IMR-90 (cell line): ENCODE measurements at regions not wholly inside any gene's neighbourhood (a gene's known extent, or its start where the extent isn't known, plus 50 kb on each side); places are given as distances from the start of the nearest gene placed in this dataset.

Experiments
- ATAC-seq: fragments of 200-7000 bp; cut with Tn5 transposase; 2 replicates; pipeline ENCODE4 v1.9.1; 2020; ENCODE audit warnings: low read depth, mild to moderate bottlenecking, moderate library complexity
- BruUV-seq: library from RNA; stranded (reverse); fragments of 400-500 nt; replicated peaks from 2 replicates; lab custom pipeline; 2021; lab: Mats Ljungman, UMichigan
- CTCF ChIA-PET: fragments of 300-600 bp; formaldehyde crosslinking; extraction: SDS; loops from one replicate; lab custom pipeline; 2021; ENCODE audit warnings: antibody characterized with exemption; lab: Yijun Ruan, JAX
- POLR2A ChIA-PET: fragments of 300-600 bp; sonication (Branson Sonifier 250); formaldehyde crosslinking; loops from one replicate; lab custom pipeline; 2022; ENCODE audit warnings: antibody characterized with exemption; ENCODE audit not compliant: unreplicated experiment; lab: Charles Lee
- DNase-seq: peaks from one replicate; pipeline ENCODE4 v3.0.0; 2013
- H2AFZ ChIP-seq: replicated peaks from 2 replicates; pipeline ENCODE3; 2013; ENCODE audit warnings: low read length, mild to moderate bottlenecking; ENCODE audit not compliant: poor library complexity
- H2AK5ac ChIP-seq: 2 replicates; pipeline ENCODE4 v1.6.1; 2013; ENCODE audit warnings: low read depth, low read length, inconsistent platforms
- H2AK9ac ChIP-seq: replicated peaks from 2 replicates; pipeline ENCODE3; 2013; ENCODE audit warnings: mild to moderate bottlenecking, low read depth, low read length, moderate library complexity; ENCODE audit not compliant: poor library complexity
- H2BK120ac ChIP-seq: 2 replicates; pipeline ENCODE4 v1.6.1; 2013; ENCODE audit warnings: low read depth, low read length, inconsistent platforms
- H2BK15ac ChIP-seq: 3 replicates; pipeline ENCODE4 v1.6.1; 2013; ENCODE audit warnings: low read depth, low read length, inconsistent platforms
- H2BK20ac ChIP-seq: 2 replicates; pipeline ENCODE4 v1.6.1; 2013; ENCODE audit warnings: low read depth, mild to moderate bottlenecking, inconsistent platforms, low read length, moderate library complexity
- H2BK5ac ChIP-seq: 2 replicates; pipeline ENCODE4 v1.6.1; 2013; ENCODE audit warnings: mild to moderate bottlenecking, low read depth, low read length, inconsistent platforms; ENCODE audit not compliant: poor library complexity, severe bottlenecking
- H3K14ac ChIP-seq: replicated peaks from 2 replicates; pipeline ENCODE4 v1.6.1; 2013; ENCODE audit warnings: low read depth, low read length, inconsistent platforms
- H3K18ac ChIP-seq: 2 replicates; pipeline ENCODE4 v1.6.1; 2013; ENCODE audit warnings: low read depth, low read length, control low read depth
- H3K23ac ChIP-seq: 2 replicates; pipeline ENCODE4 v1.6.1; 2013; ENCODE audit warnings: low read depth, low read length, inconsistent platforms
- H3K27ac ChIP-seq: 2 replicates; pipeline ENCODE4 v1.5.1; 2013; ENCODE audit warnings: mild to moderate bottlenecking, control low read depth, low read length; ENCODE audit not compliant: insufficient read depth
- H3K27me3 ChIP-seq: 2 replicates; pipeline ENCODE4 v1.6.1; 2013; ENCODE audit warnings: low read length; ENCODE audit not compliant: control insufficient read depth, insufficient read depth
- H3K36me3 ChIP-seq: 2 replicates; pipeline ENCODE4 v1.6.1; 2013; ENCODE audit warnings: low read length, mixed read lengths; ENCODE audit not compliant: control insufficient read depth, insufficient read depth
- H3K4ac ChIP-seq: 2 replicates; pipeline ENCODE4 v1.6.1; 2013; ENCODE audit warnings: low read depth, low read length, inconsistent platforms
- H3K4me1 ChIP-seq: 2 replicates; pipeline ENCODE4 v1.6.1; 2013; ENCODE audit warnings: low read length, mixed read lengths; ENCODE audit not compliant: control insufficient read depth, insufficient read depth
- H3K4me2 ChIP-seq: 2 replicates; pipeline ENCODE4 v1.6.1; 2013; ENCODE audit warnings: low read depth, mild to moderate bottlenecking, control low read depth, low read length, moderate library complexity
- H3K4me3 ChIP-seq: 2 replicates; pipeline ENCODE4 v1.5.1; 2013; ENCODE audit warnings: low read depth, mild to moderate bottlenecking, control low read depth, low read length, moderate library complexity; ENCODE audit not compliant: insufficient read depth
- H3K56ac ChIP-seq: 2 replicates; pipeline ENCODE4 v1.6.1; 2013; ENCODE audit warnings: low read length, inconsistent platforms; ENCODE audit not compliant: insufficient read depth; ENCODE audit errors: extremely low read depth
- H3K79me1 ChIP-seq, 2 experiments: 2 replicates each; pipeline ENCODE4 v1.6.1; 2013; ENCODE audit warnings: low read length in 2 of 2, inconsistent platforms in 1 of 2, low read depth in 1 of 2
- H3K9ac ChIP-seq: 2 replicates; pipeline ENCODE4 v1.6.1; 2013; ENCODE audit warnings: low read depth, low read length, control low read depth
- H3K9me1 ChIP-seq: 2 replicates; pipeline ENCODE4 v1.6.1; 2013; ENCODE audit warnings: low read length, inconsistent platforms; ENCODE audit not compliant: insufficient read depth
- H3K9me3 ChIP-seq: 2 replicates; pipeline ENCODE4 v1.6.1; 2013; ENCODE audit warnings: low read length; ENCODE audit not compliant: control insufficient read depth, insufficient read depth
- H4K20me1 ChIP-seq: 2 replicates; pipeline ENCODE4 v1.6.1; 2013; ENCODE audit warnings: low read length, inconsistent platforms; ENCODE audit not compliant: insufficient read depth
- H4K5ac ChIP-seq: 2 replicates; pipeline ENCODE4 v1.6.1; 2013; ENCODE audit warnings: mild to moderate bottlenecking, low read depth, low read length, control low read depth
- H4K8ac ChIP-seq, 2 experiments: 2 replicates each; pipeline ENCODE4 v1.6.1; 2013; ENCODE audit warnings: low read depth in 2 of 2, low read length in 2 of 2, control low read depth in 1 of 2, inconsistent platforms in 1 of 2
- H4K91ac ChIP-seq: 2 replicates; pipeline ENCODE4 v1.6.1; 2013; ENCODE audit warnings: low read depth, low read length, inconsistent platforms; ENCODE audit not compliant: insufficient read depth
- CEBPB ChIP-seq: IDR thresholded peaks from 2 replicates; pipeline ENCODE4 v1.6.1; 2012; ENCODE audit warnings: low read depth, low read length, improper control_type of control experiment
- NFE2L2 ChIP-seq: fragments of 150-350 bp; IDR thresholded peaks from 2 replicates; pipeline ENCODE4 v1.6.1; 2016; ENCODE audit warnings: low read depth, mild to moderate bottlenecking, low read length
- dilution Hi-C: fragments of 300-500 bp; cut with HindIII; formaldehyde crosslinking; loops from one replicate; pipeline ENCODE4 v1.14.3; 2018; ENCODE audit warnings: low sequenced_read_pairs; ENCODE audit not compliant: unreplicated experiment
- in situ Hi-C: fragments of 300-500 bp; cut with MboI; formaldehyde crosslinking; loops from 3 replicates; pipeline ENCODE4 v1.14.3; 2019; ENCODE audit warnings: low sequenced_read_pairs, inconsistent platforms, mixed read lengths
- intact Hi-C: fragments of 100-400 bp; cut with micrococcal nuclease; formaldehyde crosslinking; loops from 2 replicates; pipeline ENCODE4 v1.10.0; 2022

GRCh38 chr6:80637312-80637711 is 530.8 kb downstream of the BCKDHB start:
- H3K27ac ChIP-seq, result no peak overlapping the region
- BruUV-seq, result no TSS peak

More at GRCh38 chr6:80637312-80637711, 530.8 kb downstream of the BCKDHB start:
- Histone ChIP-seq H3K9me1 (peaks cover 2% of the 10 kb centered on the region; the same call in 1 of the 2 replicates), H3K4ac (peak overlapping the region; percentile 71), H2BK5ac (peak overlapping the region; percentile 68), H4K8ac (peak overlapping the region in 1 of 2 experiments; percentile 75; a peak in 2 of 4 replicates), H3K4me3 (no peak overlapping the region), H3K9me3 (no peaks in the 10 kb centered on the region), H3K36me3 (no peaks in the 10 kb centered on the region), H3K23ac (peak overlapping the region; percentile 78; the same call in 1 of the 2 replicates), H3K14ac (peak overlapping the region; percentile 73; the same call in 1 of the 2 replicates), H3K79me1 (no peaks in the 10 kb centered on the region), H4K20me1 (no peaks in the 10 kb centered on the region), H3K4me2 (no peak overlapping the region), H3K56ac (no peak overlapping the region), H2BK120ac (peak overlapping the region; percentile 92), H4K5ac (no peak overlapping the region), H3K27me3 (no peaks in the 10 kb centered on the region), H2AFZ (peak overlapping the region; percentile 53), H2BK20ac (peak overlapping the region; percentile 75), H2AK9ac (no peak overlapping the region), H3K4me1 (peaks cover 9% of the 10 kb centered on the region; the same call in 1 of the 2 replicates), H3K18ac (peak overlapping the region; percentile 49; the same call in 1 of the 2 replicates), H2BK15ac (peak overlapping the region; percentile 51; the same call in 1 of the 3 replicates), H2AK5ac (peak overlapping the region; percentile 64), H3K9ac (no peak overlapping the region), H4K91ac (no peak overlapping the region)
- peak; percentile 53 for DNase-seq
- TF ChIP-seq NFE2L2 (no peak), CEBPB (peak; percentile 84)
- ChIA-PET CTCF (interaction anchor here (1.0 kb wide), 1 partner anchor 66 kb away, joined by 3 read pairs; no protein-coding TSS in a partner anchor), POLR2A (no interaction called here)
- no peak for ATAC-seq
- in situ Hi-C loops (no loop called here), dilution Hi-C loops (no loop called here), intact Hi-C loops (no loop called here)
